Spleen (tissue), 7 donors: ENCODE measurements at regions not wholly inside any gene's neighbourhood (a gene's known extent, or its start where the extent isn't known, plus 50 kb on each side); places are given as distances from the start of the nearest gene placed in this dataset.

Source experiments
- POLR2AphosphoS5 ChIP-seq, 3 donors: sonication (generic); formaldehyde crosslinking; IDR thresholded peaks; one replicate each; pipeline ENCODE4 v1.5.1; 2017; ENCODE audit warnings: antibody characterized with exemption in 3 of 3
- TF ChIP-seq, protein P1 (sequence below), 11 experiments: fragments of 200-600 bp in 7 of 11; fragments of 450-650 bp in 4 of 11; sonication (generic) in 4 of 11; IDR thresholded peaks in 8 of 11; conservative IDR thresholded peaks in 3 of 11; 1 replicate in 7 of 11; 2 replicates in 4 of 11; pipeline versions ENCODE4 v1.4.0 to v1.8.0; 2016 to 2021; ENCODE audit warnings: antibody characterized with exemption in 11 of 11, inconsistent platforms in 4 of 11, mild to moderate bottlenecking in 1 of 11
- donor health status: DM: no; HTN: no; CAD: no; lungs with moderate emphysema.
- donor health status: DM: no; HTN: no; CAD: no.
- donor health status: DM: no; HTN: no; CAD: no.

DNA sequence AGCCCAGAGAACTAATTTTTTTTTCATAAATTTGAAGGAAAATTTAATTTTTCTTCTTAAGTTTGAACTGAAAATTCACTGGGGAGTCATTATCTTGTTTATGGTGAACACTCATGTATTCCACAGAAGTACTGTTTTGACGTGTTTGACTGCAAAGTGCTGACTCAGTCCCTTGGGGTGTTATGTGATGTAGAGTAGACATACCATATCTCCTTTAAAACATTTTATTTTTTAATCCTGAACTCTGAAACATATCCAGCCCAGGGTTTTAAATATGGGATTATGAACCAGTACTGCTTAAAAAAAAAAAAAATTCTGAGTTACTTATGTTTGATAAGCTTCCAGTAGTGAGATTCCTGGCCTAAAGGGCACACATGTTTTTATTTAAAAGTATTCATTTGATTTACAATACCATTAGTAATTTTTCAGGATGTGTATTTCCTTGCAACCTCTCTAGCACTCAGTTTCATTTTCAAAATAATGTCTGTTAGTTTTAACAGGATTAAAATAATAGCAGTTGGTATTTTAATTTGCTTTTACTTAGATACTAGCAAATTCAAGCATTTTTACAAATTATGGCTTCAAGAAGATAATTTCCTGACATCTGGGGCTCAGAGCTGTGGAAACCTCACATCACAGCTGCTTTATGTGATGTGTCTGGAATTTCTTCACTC is 81.7 kb upstream of the PDE10A start:
- TF ChIP-seq, protein P1, sequence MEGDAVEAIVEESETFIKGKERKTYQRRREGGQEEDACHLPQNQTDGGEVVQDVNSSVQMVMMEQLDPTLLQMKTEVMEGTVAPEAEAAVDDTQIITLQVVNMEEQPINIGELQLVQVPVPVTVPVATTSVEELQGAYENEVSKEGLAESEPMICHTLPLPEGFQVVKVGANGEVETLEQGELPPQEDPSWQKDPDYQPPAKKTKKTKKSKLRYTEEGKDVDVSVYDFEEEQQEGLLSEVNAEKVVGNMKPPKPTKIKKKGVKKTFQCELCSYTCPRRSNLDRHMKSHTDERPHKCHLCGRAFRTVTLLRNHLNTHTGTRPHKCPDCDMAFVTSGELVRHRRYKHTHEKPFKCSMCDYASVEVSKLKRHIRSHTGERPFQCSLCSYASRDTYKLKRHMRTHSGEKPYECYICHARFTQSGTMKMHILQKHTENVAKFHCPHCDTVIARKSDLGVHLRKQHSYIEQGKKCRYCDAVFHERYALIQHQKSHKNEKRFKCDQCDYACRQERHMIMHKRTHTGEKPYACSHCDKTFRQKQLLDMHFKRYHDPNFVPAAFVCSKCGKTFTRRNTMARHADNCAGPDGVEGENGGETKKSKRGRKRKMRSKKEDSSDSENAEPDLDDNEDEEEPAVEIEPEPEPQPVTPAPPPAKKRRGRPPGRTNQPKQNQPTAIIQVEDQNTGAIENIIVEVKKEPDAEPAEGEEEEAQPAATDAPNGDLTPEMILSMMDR (IDR thresholded peaks at IDR 0.05 in 8 of 11, conservative IDR thresholded peaks at IDR 0.05 in 3 of 11) = no peak
- no peak for TF ChIP-seq POLR2AphosphoS5 (IDR thresholded peaks at IDR 0.05)
